ENCODE measurements at regions not wholly inside any gene's neighbourhood (a gene's known extent, or its start where the extent isn't known, plus 50 kb on each side); places are given as distances from the start of the nearest gene placed in this dataset.

- 32 to 40% methylated on average over 3 of the region's 3 CpGs for WGBS, 2 donors
- intact Hi-C loops (cut with DNase I) = no loop called here
Observed at GRCh38 chr15:29470794-29471193, 201.2 kb upstream of the NSMCE3 start.

GRCh38 chr15:29470311-29470710, 200.7 kb upstream of the NSMCE3 start:
- Histone ChIP-seq H3K36me3 (ENCODE audit: control insufficient read depth in 1 of 2, insufficient read depth in 2 of 2, low read length in 1 of 2) (no peaks in the 10 kb centered on the region), H3K27ac (ENCODE audit: low read depth in 1 of 2, low read length in 2 of 2) (no peak overlapping the region), H3K9me3 (ENCODE audit: control insufficient read depth, low read length) (no peaks in the 10 kb centered on the region), H3K4me3 (ENCODE audit: low read length in 2 of 2) (no peak overlapping the region), H3K4me1 (ENCODE audit: control insufficient read depth in 1 of 2, insufficient read depth in 2 of 2, low read length in 2 of 2) (peaks cover 0 to under 1% of the 10 kb centered on the region in 2 donors), H3K27me3 (ENCODE audit: control insufficient read depth in 1 of 2, insufficient read depth in 2 of 2, low read length in 1 of 2) (no peaks in the 10 kb centered on the region)
- no peak for ATAC-seq (ENCODE audit: low FRiP score)
- no peak for DNase-seq
- intact Hi-C loops (cut with DNase I) = no loop called here
- WGBS, 2 donors = 64 to 68% methylated on average over 14 of the region's 14 CpGs

More at GRCh38 chr15:29470794-29471193, 201.2 kb upstream of the NSMCE3 start:
- Histone ChIP-seq H3K36me3 (ENCODE audit: control insufficient read depth in 1 of 2, insufficient read depth in 2 of 2, low read length in 1 of 2) (no peaks in the 10 kb centered on the region), H3K9me3 (ENCODE audit: control insufficient read depth, low read length) (no peaks in the 10 kb centered on the region), H3K4me3 (ENCODE audit: low read length in 2 of 2) (no peak overlapping the region), H3K27me3 (ENCODE audit: control insufficient read depth in 1 of 2, insufficient read depth in 2 of 2, low read length in 1 of 2) (no peaks in the 10 kb centered on the region), H3K4me1 (ENCODE audit: control insufficient read depth in 1 of 2, insufficient read depth in 2 of 2, low read length in 2 of 2) (no peaks in the 10 kb centered on the region), H3K27ac (ENCODE audit: low read depth in 1 of 2, low read length in 2 of 2) (no peak overlapping the region)
- no peak for DNase-seq
- ATAC-seq (ENCODE audit: low FRiP score) = no peak

- Histone ChIP-seq H3K27me3 (ENCODE audit: control insufficient read depth in 1 of 2, insufficient read depth in 2 of 2, low read length in 1 of 2) (no peaks in the 10 kb centered on the region), H3K4me3 (ENCODE audit: low read length in 2 of 2) (no peak overlapping the region), H3K4me1 (ENCODE audit: control insufficient read depth in 1 of 2, insufficient read depth in 2 of 2, low read length in 2 of 2) (peaks cover 0 to 4% of the 10 kb centered on the region in 2 donors), H3K27ac (ENCODE audit: low read depth in 1 of 2, low read length in 2 of 2) (no peak overlapping the region), H3K9me3 (ENCODE audit: control insufficient read depth, low read length) (no peaks in the 10 kb centered on the region), H3K36me3 (ENCODE audit: control insufficient read depth in 1 of 2, insufficient read depth in 2 of 2, low read length in 1 of 2) (no peaks in the 10 kb centered on the region)
- ATAC-seq (ENCODE audit: low FRiP score) (no peak), DNase-seq (peak in 1 of 2 donors; percentile 9)
- WGBS, 2 donors = 81 to 83% methylated on average over 10 of the region's 10 CpGs
- intact Hi-C loops (cut with DNase I) = no loop called here
Observed at GRCh38 chr15:29468899-29469298, 199.3 kb upstream of the NSMCE3 start.

- Histone ChIP-seq H3K27ac (ENCODE audit: low read depth in 1 of 2, low read length in 2 of 2) (no peak overlapping the region), H3K36me3 (ENCODE audit: control insufficient read depth in 1 of 2, insufficient read depth in 2 of 2, low read length in 1 of 2) (no peaks in the 10 kb centered on the region), H3K4me3 (ENCODE audit: low read length in 2 of 2) (no peak overlapping the region), H3K9me3 (ENCODE audit: control insufficient read depth, low read length) (no peaks in the 10 kb centered on the region), H3K4me1 (ENCODE audit: control insufficient read depth in 1 of 2, insufficient read depth in 2 of 2, low read length in 2 of 2) (peaks cover 0 to 4% of the 10 kb centered on the region in 2 donors), H3K27me3 (ENCODE audit: control insufficient read depth in 1 of 2, insufficient read depth in 2 of 2, low read length in 1 of 2) (no peaks in the 10 kb centered on the region)
- no peak for DNase-seq
- WGBS, 2 donors = 94 to 95% methylated on average over 4 of the region's 4 CpGs
- ATAC-seq (ENCODE audit: low FRiP score) = no peak
- intact Hi-C loops (cut with DNase I) = no loop called here
Observed at GRCh38 chr15:29467091-29467490, 197.5 kb upstream of the NSMCE3 start.

- no peak for DNase-seq
- ATAC-seq (ENCODE audit: low FRiP score) = no peak
- WGBS, 2 donors = 97% methylated on average over 3 to 4 of the region's 4 CpGs
Observed at GRCh38 chr15:29466292-29466691, 196.7 kb upstream of the NSMCE3 start.

GRCh38 chr15:29465816-29466215, 196.2 kb upstream of the NSMCE3 start:
- DNase-seq (no peak), ATAC-seq (ENCODE audit: low FRiP score) (no peak)
- 70 to 76% methylated on average over 6 of the region's 6 CpGs for WGBS, 2 donors
- Histone ChIP-seq H3K27ac (ENCODE audit: low read depth in 1 of 2, low read length in 2 of 2) (no peak overlapping the region), H3K9me3 (ENCODE audit: control insufficient read depth, low read length) (no peaks in the 10 kb centered on the region), H3K4me3 (ENCODE audit: low read length in 2 of 2) (no peak overlapping the region), H3K27me3 (ENCODE audit: control insufficient read depth in 1 of 2, insufficient read depth in 2 of 2, low read length in 1 of 2) (no peaks in the 10 kb centered on the region), H3K4me1 (ENCODE audit: control insufficient read depth in 1 of 2, insufficient read depth in 2 of 2, low read length in 2 of 2) (peaks cover 0 to 4% of the 10 kb centered on the region in 2 donors), H3K36me3 (ENCODE audit: control insufficient read depth in 1 of 2, insufficient read depth in 2 of 2, low read length in 1 of 2) (no peaks in the 10 kb centered on the region)
- intact Hi-C loops (cut with DNase I) = no loop called here

More at GRCh38 chr15:29466292-29466691, 196.7 kb upstream of the NSMCE3 start:
- intact Hi-C loops (cut with DNase I) = no loop called here
- no peaks in the 10 kb centered on the region for H3K36me3 ChIP-seq (ENCODE audit: control insufficient read depth in 1 of 2, insufficient read depth in 2 of 2, low read length in 1 of 2)
- H3K4me3 ChIP-seq (ENCODE audit: low read length in 2 of 2) = no peak overlapping the region
- no peak overlapping the region for H3K27ac ChIP-seq (ENCODE audit: low read depth in 1 of 2, low read length in 2 of 2)
- H3K9me3 ChIP-seq (ENCODE audit: control insufficient read depth, low read length) = no peaks in the 10 kb centered on the region
- no peaks in the 10 kb centered on the region for H3K27me3 ChIP-seq (ENCODE audit: control insufficient read depth in 1 of 2, insufficient read depth in 2 of 2, low read length in 1 of 2)
- peaks cover 0 to 4% of the 10 kb centered on the region in 2 donors for H3K4me1 ChIP-seq (ENCODE audit: control insufficient read depth in 1 of 2, insufficient read depth in 2 of 2, low read length in 2 of 2)

GRCh38 chr15:29465196-29465595, 195.6 kb upstream of the NSMCE3 start:
- no peak overlapping the region for H3K4me3 ChIP-seq (ENCODE audit: low read length in 2 of 2)
- H3K27me3 ChIP-seq (ENCODE audit: control insufficient read depth in 1 of 2, insufficient read depth in 2 of 2, low read length in 1 of 2) = no peaks in the 10 kb centered on the region
- H3K36me3 ChIP-seq (ENCODE audit: control insufficient read depth in 1 of 2, insufficient read depth in 2 of 2, low read length in 1 of 2) = no peaks in the 10 kb centered on the region
- H3K27ac ChIP-seq (ENCODE audit: low read depth in 1 of 2, low read length in 2 of 2) = no peak overlapping the region
- ATAC-seq (ENCODE audit: low FRiP score) = no peak
- H3K4me1 ChIP-seq (ENCODE audit: control insufficient read depth in 1 of 2, insufficient read depth in 2 of 2, low read length in 2 of 2) = peaks cover 0 to 4% of the 10 kb centered on the region in 2 donors
- no peak for DNase-seq
- H3K9me3 ChIP-seq (ENCODE audit: control insufficient read depth, low read length) = no peaks in the 10 kb centered on the region
- 26 to 29% methylated on average over 3 of the region's 3 CpGs for WGBS, 2 donors
- intact Hi-C loops (cut with DNase I) = no loop called here

GRCh38 chr15:29461877-29462276, 192.3 kb upstream of the NSMCE3 start:
- ATAC-seq (ENCODE audit: low FRiP score) = no peak
- no peak for DNase-seq
- no peaks in the 10 kb centered on the region for H3K9me3 ChIP-seq (ENCODE audit: control insufficient read depth, low read length)
- H3K27me3 ChIP-seq (ENCODE audit: control insufficient read depth in 1 of 2, insufficient read depth in 2 of 2, low read length in 1 of 2) = no peaks in the 10 kb centered on the region
- 70 to 73% methylated on average over 3 of the region's 3 CpGs for WGBS, 2 donors
- H3K4me3 ChIP-seq (ENCODE audit: low read length in 2 of 2) = no peak overlapping the region
- H3K36me3 ChIP-seq (ENCODE audit: control insufficient read depth in 1 of 2, insufficient read depth in 2 of 2, low read length in 1 of 2) = no peaks in the 10 kb centered on the region
- H3K27ac ChIP-seq (ENCODE audit: low read depth in 1 of 2, low read length in 2 of 2) = no peak overlapping the region
- H3K4me1 ChIP-seq (ENCODE audit: control insufficient read depth in 1 of 2, insufficient read depth in 2 of 2, low read length in 2 of 2) = peaks cover 0 to 4% of the 10 kb centered on the region in 2 donors
- intact Hi-C loops (cut with DNase I) = no loop called here

GRCh38 chr15:29458361-29458760, 188.7 kb upstream of the NSMCE3 start:
- Histone ChIP-seq H3K27ac (ENCODE audit: low read depth in 1 of 2, low read length in 2 of 2) (no peak overlapping the region), H3K9me3 (ENCODE audit: control insufficient read depth, low read length) (no peaks in the 10 kb centered on the region), H3K36me3 (ENCODE audit: control insufficient read depth in 1 of 2, insufficient read depth in 2 of 2, low read length in 1 of 2) (no peaks in the 10 kb centered on the region), H3K4me1 (ENCODE audit: control insufficient read depth in 1 of 2, insufficient read depth in 2 of 2, low read length in 2 of 2) (no peaks in the 10 kb centered on the region), H3K27me3 (ENCODE audit: control insufficient read depth in 1 of 2, insufficient read depth in 2 of 2, low read length in 1 of 2) (no peaks in the 10 kb centered on the region), H3K4me3 (ENCODE audit: low read length in 2 of 2) (no peak overlapping the region)
- intact Hi-C loops (cut with DNase I) = no loop called here
- DNase-seq (no peak), ATAC-seq (ENCODE audit: low FRiP score) (no peak)
- 88 to 90% methylated on average over 7 of the region's 7 CpGs for WGBS, 2 donors

Measured in aorta (tissue), 5 donors.